WTC11 (cell line): ENCODE measurements at regions not wholly inside any gene's neighbourhood (a gene's known extent, or its start where the extent isn't known, plus 50 kb on each side); places are given as distances from the start of the nearest gene placed in this dataset.

ENCODE experiments used
- ATAC-seq: fragments of 200-7000 bp; cut with Tn5 transposase; 2 replicates; pipeline ENCODE4 v1.10.0; 2021; ENCODE audit warnings: mild to moderate bottlenecking, moderate library complexity
- CTCF ChIA-PET: fragments of 300-600 bp; sonication (Branson Sonifier 250); formaldehyde crosslinking; loops from one replicate; lab custom pipeline; 2021; ENCODE audit warnings: antibody characterized with exemption; lab: Charles Lee
- POLR2A ChIA-PET: fragments of 350-600 bp; sonication (Branson Sonifier 250); formaldehyde crosslinking; loops from one replicate; lab custom pipeline; 2021; ENCODE audit warnings: antibody characterized with exemption; lab: Charles Lee
- DNase-seq: peaks from one replicate; pipeline ENCODE4 v3.0.0; 2021; ENCODE audit warnings: low spot score
- H3K27ac Mint-ChIP-seq: 2 replicates; pipeline ENCODE4 v1.8.0; 2021; ENCODE audit warnings: mixed read lengths
- H3K27me3 Mint-ChIP-seq: 2 replicates; pipeline ENCODE4 v1.8.0; 2021; ENCODE audit warnings: low read depth, mild to moderate bottlenecking, moderate library complexity, mixed read lengths
- H3K36me3 Mint-ChIP-seq: 2 replicates; pipeline ENCODE4 v1.8.0; 2021; ENCODE audit warnings: mixed read lengths
- H3K4me1 Mint-ChIP-seq: 2 replicates; pipeline ENCODE4 v1.8.0; 2022; ENCODE audit warnings: mixed read lengths
- H3K4me3 Mint-ChIP-seq: 2 replicates; pipeline ENCODE4 v1.8.0; 2021; ENCODE audit warnings: mild to moderate bottlenecking, moderate library complexity, mixed read lengths
- H3K9me3 Mint-ChIP-seq: 2 replicates; pipeline ENCODE4 v1.8.0; 2021; ENCODE audit warnings: mixed read lengths
- ATF1 ChIP-seq: sonication (generic); formaldehyde crosslinking; IDR thresholded peaks from 2 replicates; pipeline ENCODE4 v1.8.1; 2023; ENCODE audit warnings: mild to moderate bottlenecking, moderate library complexity, missing genetic modification reagents
- ELF4 ChIP-seq: sonication (generic); formaldehyde crosslinking; IDR thresholded peaks from 2 replicates; pipeline ENCODE4 v1.8.1; 2022; ENCODE audit warnings: low read depth, mild to moderate bottlenecking, moderate library complexity, missing genetic modification reagents
- ESRRA ChIP-seq: sonication (generic); formaldehyde crosslinking; IDR thresholded peaks from 2 replicates; pipeline ENCODE4 v1.8.1; 2022; ENCODE audit warnings: mild to moderate bottlenecking, missing genetic modification reagents, borderline replicate concordance
- ETV6 ChIP-seq: sonication (generic); formaldehyde crosslinking; IDR thresholded peaks from 2 replicates; pipeline ENCODE4 v1.8.1; 2022; ENCODE audit warnings: mild to moderate bottlenecking, missing genetic modification reagents
- FOXK1 ChIP-seq: sonication (generic); formaldehyde crosslinking; IDR thresholded peaks from 2 replicates; pipeline ENCODE4 v1.8.0; 2022; ENCODE audit warnings: mild to moderate bottlenecking, moderate library complexity, missing genetic modification reagents
- HMGA2 ChIP-seq: fragments of 250-450 bp; sonication (Bioruptor Pico); IDR thresholded peaks from 2 replicates; pipeline ENCODE4 v1.4.0; 2021; ENCODE audit warnings: mild to moderate bottlenecking, moderate library complexity
- IRF2 ChIP-seq: sonication (generic); formaldehyde crosslinking; IDR thresholded peaks from 2 replicates; pipeline ENCODE4 v1.8.0; 2022; ENCODE audit warnings: low read depth, missing genetic modification reagents, borderline replicate concordance
- NFATC4 ChIP-seq: fragments of 250-450 bp; sonication (Bioruptor Pico); IDR thresholded peaks from 2 replicates; pipeline ENCODE4 v1.9.0; 2021; ENCODE audit warnings: mild to moderate bottlenecking
- PRRX2 ChIP-seq: fragments of 250-450 bp; sonication (Bioruptor Pico); IDR thresholded peaks from 2 replicates; pipeline ENCODE4 v1.8.0; 2021; ENCODE audit warnings: mild to moderate bottlenecking
- SMAD4 ChIP-seq: sonication (generic); formaldehyde crosslinking; IDR thresholded peaks from 2 replicates; pipeline ENCODE4 v1.8.0; 2022; ENCODE audit warnings: mild to moderate bottlenecking, missing genetic modification reagents
- SOX15 ChIP-seq: fragments of 250-450 bp; sonication (Bioruptor Pico); IDR thresholded peaks from 2 replicates; pipeline ENCODE4 v1.9.0; 2021; ENCODE audit warnings: mild to moderate bottlenecking
- ZBTB21 ChIP-seq: sonication (generic); formaldehyde crosslinking; IDR thresholded peaks from 2 replicates; pipeline ENCODE4 v1.8.1; 2023; ENCODE audit warnings: mild to moderate bottlenecking, missing genetic modification reagents, borderline replicate concordance
- ZNF317 ChIP-seq: sonication (generic); formaldehyde crosslinking; IDR thresholded peaks from 2 replicates; pipeline ENCODE4 v1.8.1; 2023; ENCODE audit warnings: low read depth, mild to moderate bottlenecking, moderate library complexity, missing genetic modification reagents, borderline replicate concordance
- TF ChIP-seq, protein P1 (sequence below): fragments of 250-450 bp; sonication (Bioruptor Pico); IDR thresholded peaks from 2 replicates; pipeline ENCODE4 v1.8.0; 2021; ENCODE audit warnings: mild to moderate bottlenecking
- TF ChIP-seq, protein P2 (sequence below): sonication (generic); formaldehyde crosslinking; IDR thresholded peaks from 2 replicates; pipeline ENCODE4 v1.8.0; 2023; ENCODE audit warnings: missing genetic modification reagents
- TF ChIP-seq, protein P3 (sequence below): fragments of 250-450 bp; sonication (Bioruptor Pico); IDR thresholded peaks from 2 replicates; pipeline ENCODE4 v1.9.0; 2021; ENCODE audit warnings: mild to moderate bottlenecking
- TF ChIP-seq, protein P4 (sequence below): sonication (generic); formaldehyde crosslinking; conservative IDR thresholded peaks from 2 replicates; pipeline ENCODE4 v1.8.1; 2022; ENCODE audit warnings: mild to moderate bottlenecking, missing genetic modification reagents
- TF ChIP-seq, protein P5 (sequence below): sonication (generic); formaldehyde crosslinking; IDR thresholded peaks from 2 replicates; pipeline ENCODE4 v1.8.0; 2023; ENCODE audit warnings: missing genetic modification reagents, mild to moderate bottlenecking, borderline replicate concordance
- TF ChIP-seq, protein P6 (sequence below): sonication (generic); formaldehyde crosslinking; IDR thresholded peaks from 2 replicates; pipeline ENCODE4 v1.8.0; 2022; ENCODE audit warnings: mild to moderate bottlenecking, missing genetic modification reagents

DNA sequence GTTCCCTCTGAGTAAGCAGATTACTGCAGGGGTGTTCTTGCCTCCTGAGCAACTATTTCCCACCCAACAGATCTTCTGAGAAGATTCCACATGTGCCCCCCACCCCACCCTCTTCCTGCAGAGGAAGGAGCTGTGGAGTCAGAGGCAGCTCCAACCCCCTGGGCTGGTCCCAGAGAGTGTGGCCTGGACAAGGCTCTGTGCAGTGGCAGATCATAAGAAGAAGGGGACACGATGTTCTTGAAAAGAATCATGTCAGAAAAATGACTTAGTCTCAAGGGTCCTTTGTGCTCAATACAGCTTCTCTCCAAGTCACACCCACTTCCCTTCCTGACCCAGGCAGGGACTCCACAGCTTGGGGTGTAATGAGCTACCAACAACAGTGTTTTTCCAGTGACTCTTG, 95.2 kb downstream of the SYF2 start:
- ChIA-PET POLR2A (no interaction called here), CTCF (no interaction called here)
- Mint-ChIP-seq H3K27me3 (no peaks in the 10 kb centered on the region; the same call in 1 of the 2 replicates), H3K4me1 (peaks cover 13% of the 10 kb centered on the region), H3K9me3 (no peaks in the 10 kb centered on the region), H3K4me3 (no peak overlapping the region), H3K36me3 (no peaks in the 10 kb centered on the region), H3K27ac (no peak overlapping the region)
- no peak for ATAC-seq
- DNase-seq, result no peak
- no peak for TF ChIP-seq SOX15 (CRISPR knock-in tag)
- no peak for TF ChIP-seq ZNF317 (CRISPR knock-in tag)
- no peak for TF ChIP-seq IRF2 (CRISPR knock-in tag)

DNA sequence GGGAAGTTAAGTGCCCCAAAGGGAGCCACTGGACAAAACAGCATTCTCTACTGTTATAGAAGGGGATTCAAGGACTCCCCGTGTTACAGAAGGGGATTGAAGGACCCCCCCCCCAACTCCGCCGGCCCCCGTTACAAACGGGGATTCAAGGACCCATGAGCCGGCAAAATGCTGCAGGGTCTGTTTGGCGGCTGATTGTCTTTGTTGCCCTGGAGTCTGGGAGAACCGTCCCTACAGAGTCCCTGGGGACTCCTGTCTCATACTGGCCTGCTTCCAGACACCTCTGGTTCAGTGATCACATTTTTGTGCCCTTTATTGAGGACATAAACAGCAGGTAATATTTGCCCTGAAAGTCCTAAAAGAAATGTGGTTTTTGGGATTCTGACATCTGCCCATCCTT, 96.4 kb downstream of the SYF2 start:
- Mint-ChIP-seq H3K36me3 (no peaks in the 10 kb centered on the region), H3K4me1 (peaks cover 13% of the 10 kb centered on the region), H3K27ac (no peak overlapping the region), H3K4me3 (no peak overlapping the region), H3K27me3 (no peaks in the 10 kb centered on the region; the same call in 1 of the 2 replicates), H3K9me3 (no peaks in the 10 kb centered on the region)
- ChIA-PET POLR2A (no interaction called here), CTCF (no interaction called here)
- no peak for ATAC-seq
- DNase-seq, result no peak
- no peak for TF ChIP-seq PRRX2 (CRISPR knock-in tag)
- TF ChIP-seq ATF1 (CRISPR knock-in tag), result no peak
- no peak for TF ChIP-seq HMGA2 (CRISPR knock-in tag)
- TF ChIP-seq, protein P1, sequence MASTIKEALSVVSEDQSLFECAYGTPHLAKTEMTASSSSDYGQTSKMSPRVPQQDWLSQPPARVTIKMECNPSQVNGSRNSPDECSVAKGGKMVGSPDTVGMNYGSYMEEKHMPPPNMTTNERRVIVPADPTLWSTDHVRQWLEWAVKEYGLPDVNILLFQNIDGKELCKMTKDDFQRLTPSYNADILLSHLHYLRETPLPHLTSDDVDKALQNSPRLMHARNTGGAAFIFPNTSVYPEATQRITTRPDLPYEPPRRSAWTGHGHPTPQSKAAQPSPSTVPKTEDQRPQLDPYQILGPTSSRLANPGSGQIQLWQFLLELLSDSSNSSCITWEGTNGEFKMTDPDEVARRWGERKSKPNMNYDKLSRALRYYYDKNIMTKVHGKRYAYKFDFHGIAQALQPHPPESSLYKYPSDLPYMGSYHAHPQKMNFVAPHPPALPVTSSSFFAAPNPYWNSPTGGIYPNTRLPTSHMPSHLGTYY, result no peak
- no peak for TF ChIP-seq ELF4 (CRISPR knock-in tag)

DNA sequence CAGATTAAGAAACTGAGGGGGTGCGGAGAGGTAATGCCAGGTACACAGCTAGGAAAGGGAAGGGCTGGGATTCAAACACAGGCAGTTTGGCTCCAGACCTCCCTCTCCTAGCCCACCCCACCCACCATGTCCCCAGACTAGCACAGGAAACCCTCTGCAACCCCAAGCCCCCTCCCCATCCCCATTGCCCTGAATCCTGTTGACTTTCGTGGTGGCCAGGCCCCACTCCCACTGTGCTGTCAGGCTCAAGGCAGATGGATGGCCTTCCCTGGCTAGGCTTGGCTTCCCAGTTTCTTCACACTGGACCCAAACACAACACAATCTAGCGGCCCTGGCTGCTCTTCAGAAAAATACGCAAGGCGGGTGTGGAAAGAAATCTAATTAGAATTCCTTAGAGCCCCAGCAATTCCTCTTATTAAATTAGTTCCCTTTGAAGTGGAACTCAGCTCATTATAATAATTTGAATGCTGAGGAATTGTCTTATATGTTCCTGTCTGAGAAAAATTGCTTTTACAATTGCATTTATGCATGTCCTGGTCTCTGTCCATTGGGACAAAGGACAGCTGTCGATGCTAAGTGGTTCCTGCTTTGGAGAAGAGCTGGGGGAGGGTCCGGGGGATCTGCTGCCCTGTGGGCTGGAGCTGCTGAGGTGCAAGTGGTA, 97.4 kb downstream of the SYF2 start:
- H3K9me3 Mint-ChIP-seq, result no peaks in the 10 kb centered on the region
- H3K27ac Mint-ChIP-seq, result no peak overlapping the region
- ChIA-PET POLR2A (no interaction called here), CTCF (interaction anchor here (0.5 kb wide), 1 partner anchor 15 kb away, joined by 4 read pairs; no protein-coding TSS in a partner anchor)
- no peak for ATAC-seq
- no peak overlapping the region for H3K4me3 Mint-ChIP-seq
- no peak for TF ChIP-seq SOX15 (CRISPR knock-in tag)
- TF ChIP-seq, protein P2, sequence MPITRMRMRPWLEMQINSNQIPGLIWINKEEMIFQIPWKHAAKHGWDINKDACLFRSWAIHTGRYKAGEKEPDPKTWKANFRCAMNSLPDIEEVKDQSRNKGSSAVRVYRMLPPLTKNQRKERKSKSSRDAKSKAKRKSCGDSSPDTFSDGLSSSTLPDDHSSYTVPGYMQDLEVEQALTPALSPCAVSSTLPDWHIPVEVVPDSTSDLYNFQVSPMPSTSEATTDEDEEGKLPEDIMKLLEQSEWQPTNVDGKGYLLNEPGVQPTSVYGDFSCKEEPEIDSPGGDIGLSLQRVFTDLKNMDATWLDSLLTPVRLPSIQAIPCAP, result no peak
- TF ChIP-seq ESRRA (CRISPR knock-in tag), result no peak
- TF ChIP-seq FOXK1 (CRISPR knock-in tag), result no peak
- TF ChIP-seq IRF2 (CRISPR knock-in tag), result no peak
- DNase-seq, result no peak
- H3K27me3 Mint-ChIP-seq, result no peaks in the 10 kb centered on the region; the same call in 1 of the 2 replicates
- H3K4me1 Mint-ChIP-seq, result peaks cover 3% of the 10 kb centered on the region
- no peaks in the 10 kb centered on the region for H3K36me3 Mint-ChIP-seq

DNA sequence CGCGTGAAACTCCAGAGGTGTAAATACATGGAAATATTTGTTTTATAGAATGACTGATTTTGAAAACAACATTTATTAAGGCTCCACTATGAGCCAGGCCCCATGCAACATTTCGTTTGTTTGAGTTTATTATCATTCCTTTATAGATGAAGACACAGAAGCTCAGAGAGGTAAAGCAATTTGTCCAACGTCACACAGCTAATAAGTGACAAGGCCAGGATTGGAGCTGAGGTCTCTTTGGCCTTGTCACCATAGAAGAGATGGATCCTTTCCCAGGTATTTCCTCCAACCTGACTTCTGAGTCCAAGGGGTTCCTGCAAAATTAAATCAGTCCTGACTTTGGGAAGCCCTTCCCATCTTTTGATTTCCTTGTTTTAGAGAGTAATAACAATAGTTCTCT, 98.0 kb downstream of the SYF2 start:
- H3K9me3 Mint-ChIP-seq, result no peaks in the 10 kb centered on the region
- H3K27ac Mint-ChIP-seq, result no peak overlapping the region
- DNase-seq (no peak), ATAC-seq (no peak)
- H3K4me3 Mint-ChIP-seq, result no peak overlapping the region
- peaks cover 3% of the 10 kb centered on the region; the same call in 1 of the 2 replicates for H3K4me1 Mint-ChIP-seq
- no peaks in the 10 kb centered on the region; the same call in 1 of the 2 replicates for H3K27me3 Mint-ChIP-seq
- ChIA-PET CTCF (no interaction called here), POLR2A (no interaction called here)
- H3K36me3 Mint-ChIP-seq, result no peaks in the 10 kb centered on the region
- TF ChIP-seq, protein P3, sequence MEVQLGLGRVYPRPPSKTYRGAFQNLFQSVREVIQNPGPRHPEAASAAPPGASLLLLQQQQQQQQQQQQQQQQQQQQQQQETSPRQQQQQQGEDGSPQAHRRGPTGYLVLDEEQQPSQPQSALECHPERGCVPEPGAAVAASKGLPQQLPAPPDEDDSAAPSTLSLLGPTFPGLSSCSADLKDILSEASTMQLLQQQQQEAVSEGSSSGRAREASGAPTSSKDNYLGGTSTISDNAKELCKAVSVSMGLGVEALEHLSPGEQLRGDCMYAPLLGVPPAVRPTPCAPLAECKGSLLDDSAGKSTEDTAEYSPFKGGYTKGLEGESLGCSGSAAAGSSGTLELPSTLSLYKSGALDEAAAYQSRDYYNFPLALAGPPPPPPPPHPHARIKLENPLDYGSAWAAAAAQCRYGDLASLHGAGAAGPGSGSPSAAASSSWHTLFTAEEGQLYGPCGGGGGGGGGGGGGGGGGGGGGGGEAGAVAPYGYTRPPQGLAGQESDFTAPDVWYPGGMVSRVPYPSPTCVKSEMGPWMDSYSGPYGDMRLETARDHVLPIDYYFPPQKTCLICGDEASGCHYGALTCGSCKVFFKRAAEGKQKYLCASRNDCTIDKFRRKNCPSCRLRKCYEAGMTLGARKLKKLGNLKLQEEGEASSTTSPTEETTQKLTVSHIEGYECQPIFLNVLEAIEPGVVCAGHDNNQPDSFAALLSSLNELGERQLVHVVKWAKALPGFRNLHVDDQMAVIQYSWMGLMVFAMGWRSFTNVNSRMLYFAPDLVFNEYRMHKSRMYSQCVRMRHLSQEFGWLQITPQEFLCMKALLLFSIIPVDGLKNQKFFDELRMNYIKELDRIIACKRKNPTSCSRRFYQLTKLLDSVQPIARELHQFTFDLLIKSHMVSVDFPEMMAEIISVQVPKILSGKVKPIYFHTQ (CRISPR knock-in tag), result no peak
- no peak for TF ChIP-seq ZBTB21 (CRISPR knock-in tag)
- TF ChIP-seq, protein P4, sequence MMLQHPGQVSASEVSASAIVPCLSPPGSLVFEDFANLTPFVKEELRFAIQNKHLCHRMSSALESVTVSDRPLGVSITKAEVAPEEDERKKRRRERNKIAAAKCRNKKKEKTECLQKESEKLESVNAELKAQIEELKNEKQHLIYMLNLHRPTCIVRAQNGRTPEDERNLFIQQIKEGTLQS (CRISPR knock-in tag), result no peak
- TF ChIP-seq ETV6, result no peak
- TF ChIP-seq, protein P5, sequence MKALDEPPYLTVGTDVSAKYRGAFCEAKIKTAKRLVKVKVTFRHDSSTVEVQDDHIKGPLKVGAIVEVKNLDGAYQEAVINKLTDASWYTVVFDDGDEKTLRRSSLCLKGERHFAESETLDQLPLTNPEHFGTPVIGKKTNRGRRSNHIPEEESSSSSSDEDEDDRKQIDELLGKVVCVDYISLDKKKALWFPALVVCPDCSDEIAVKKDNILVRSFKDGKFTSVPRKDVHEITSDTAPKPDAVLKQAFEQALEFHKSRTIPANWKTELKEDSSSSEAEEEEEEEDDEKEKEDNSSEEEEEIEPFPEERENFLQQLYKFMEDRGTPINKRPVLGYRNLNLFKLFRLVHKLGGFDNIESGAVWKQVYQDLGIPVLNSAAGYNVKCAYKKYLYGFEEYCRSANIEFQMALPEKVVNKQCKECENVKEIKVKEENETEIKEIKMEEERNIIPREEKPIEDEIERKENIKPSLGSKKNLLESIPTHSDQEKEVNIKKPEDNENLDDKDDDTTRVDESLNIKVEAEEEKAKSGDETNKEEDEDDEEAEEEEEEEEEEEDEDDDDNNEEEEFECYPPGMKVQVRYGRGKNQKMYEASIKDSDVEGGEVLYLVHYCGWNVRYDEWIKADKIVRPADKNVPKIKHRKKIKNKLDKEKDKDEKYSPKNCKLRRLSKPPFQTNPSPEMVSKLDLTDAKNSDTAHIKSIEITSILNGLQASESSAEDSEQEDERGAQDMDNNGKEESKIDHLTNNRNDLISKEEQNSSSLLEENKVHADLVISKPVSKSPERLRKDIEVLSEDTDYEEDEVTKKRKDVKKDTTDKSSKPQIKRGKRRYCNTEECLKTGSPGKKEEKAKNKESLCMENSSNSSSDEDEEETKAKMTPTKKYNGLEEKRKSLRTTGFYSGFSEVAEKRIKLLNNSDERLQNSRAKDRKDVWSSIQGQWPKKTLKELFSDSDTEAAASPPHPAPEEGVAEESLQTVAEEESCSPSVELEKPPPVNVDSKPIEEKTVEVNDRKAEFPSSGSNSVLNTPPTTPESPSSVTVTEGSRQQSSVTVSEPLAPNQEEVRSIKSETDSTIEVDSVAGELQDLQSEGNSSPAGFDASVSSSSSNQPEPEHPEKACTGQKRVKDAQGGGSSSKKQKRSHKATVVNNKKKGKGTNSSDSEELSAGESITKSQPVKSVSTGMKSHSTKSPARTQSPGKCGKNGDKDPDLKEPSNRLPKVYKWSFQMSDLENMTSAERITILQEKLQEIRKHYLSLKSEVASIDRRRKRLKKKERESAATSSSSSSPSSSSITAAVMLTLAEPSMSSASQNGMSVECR (CRISPR knock-in tag), result no peak
- no peak for TF ChIP-seq NFATC4
- no peak for TF ChIP-seq SMAD4 (CRISPR knock-in tag)
- TF ChIP-seq, protein P6, sequence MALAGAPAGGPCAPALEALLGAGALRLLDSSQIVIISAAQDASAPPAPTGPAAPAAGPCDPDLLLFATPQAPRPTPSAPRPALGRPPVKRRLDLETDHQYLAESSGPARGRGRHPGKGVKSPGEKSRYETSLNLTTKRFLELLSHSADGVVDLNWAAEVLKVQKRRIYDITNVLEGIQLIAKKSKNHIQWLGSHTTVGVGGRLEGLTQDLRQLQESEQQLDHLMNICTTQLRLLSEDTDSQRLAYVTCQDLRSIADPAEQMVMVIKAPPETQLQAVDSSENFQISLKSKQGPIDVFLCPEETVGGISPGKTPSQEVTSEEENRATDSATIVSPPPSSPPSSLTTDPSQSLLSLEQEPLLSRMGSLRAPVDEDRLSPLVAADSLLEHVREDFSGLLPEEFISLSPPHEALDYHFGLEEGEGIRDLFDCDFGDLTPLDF (CRISPR knock-in tag), result no peak
